ENCODE measurements at regions not wholly inside any gene's neighbourhood (a gene's known extent, or its start where the extent isn't known, plus 50 kb on each side); places are given as distances from the start of the nearest gene placed in this dataset.

GRCh38 chr10:4506095-4506494 is 319.9 kb upstream of the AKR1E2 start:
- no peaks in the 10 kb centered on the region for H3K9me3 Mint-ChIP-seq
- ChIA-PET POLR2A (no interaction called here), CTCF (no interaction called here)
- no peak overlapping the region for H3K4me3 Mint-ChIP-seq
- no peaks in the 10 kb centered on the region for H3K27me3 Mint-ChIP-seq (ENCODE audit: low read depth)
- DNase-seq (ENCODE audit: low spot score) (no peak), ATAC-seq (no peak)
- H3K4me1 Mint-ChIP-seq = 0 out of 2 replicates have a peak, but pooled peaks cover 5% of the 10 kb centered on the region
- no peaks in the 10 kb centered on the region for H3K36me3 Mint-ChIP-seq
- TF ChIP-seq TP53 (CRISPR knock-in tag; IDR thresholded peaks at IDR 0.05) (no peak), ZBTB21 (CRISPR knock-in tag; IDR thresholded peaks at IDR 0.05; ENCODE audit: borderline replicate concordance) (no peak), ZNF219 (CRISPR knock-in tag; IDR thresholded peaks at IDR 0.05; ENCODE audit: borderline replicate concordance) (no peak), MXD4 (CRISPR knock-in tag; IDR thresholded peaks at IDR 0.05; ENCODE audit: borderline replicate concordance) (no peak), EMX1 (CRISPR knock-in tag; IDR thresholded peaks at IDR 0.05) (no peak)
- H3K27ac Mint-ChIP-seq = no peak overlapping the region

DNA sequence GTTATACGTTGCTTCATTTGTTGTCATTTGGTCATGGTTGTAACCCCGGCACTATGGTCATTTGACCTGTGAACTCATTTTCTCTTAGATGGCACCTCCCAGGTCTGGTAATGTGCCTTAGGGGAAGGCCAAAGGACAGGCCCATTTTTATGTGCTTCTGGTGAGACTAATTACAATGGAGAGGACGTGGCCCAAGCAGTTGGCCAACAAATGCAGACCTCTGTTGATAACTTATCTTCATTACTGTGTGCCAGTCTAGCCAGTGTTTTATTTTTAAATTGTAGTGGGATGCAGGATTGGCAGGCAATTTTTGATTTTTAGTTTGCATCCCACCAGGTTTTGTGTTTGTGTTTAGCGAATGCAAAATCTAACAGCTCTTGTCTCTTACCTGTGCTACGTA is 321.5 kb upstream of the AKR1E2 start:
- no peaks in the 10 kb centered on the region for H3K27me3 Mint-ChIP-seq (ENCODE audit: low read depth)
- no peaks in the 10 kb centered on the region for H3K9me3 Mint-ChIP-seq
- ChIA-PET POLR2A (no interaction called here), CTCF (no interaction called here)
- no peak overlapping the region for H3K27ac Mint-ChIP-seq
- ATAC-seq = no peak
- DNase-seq (ENCODE audit: low spot score) = no peak
- TF ChIP-seq ZNF396 (CRISPR knock-in tag; IDR thresholded peaks at IDR 0.05; ENCODE audit: borderline replicate concordance) (no peak), JUN (CRISPR knock-in tag; IDR thresholded peaks at IDR 0.05) (no peak), FOXJ3 (CRISPR knock-in tag; IDR thresholded peaks at IDR 0.05; ENCODE audit: borderline replicate concordance) (no peak), FOXK1 (CRISPR knock-in tag; IDR thresholded peaks at IDR 0.05) (no peak), ZNF416 (CRISPR knock-in tag; IDR thresholded peaks at IDR 0.05) (no peak), RORB (CRISPR knock-in tag; IDR thresholded peaks at IDR 0.05) (no peak), ETV6 (CRISPR knock-in tag; IDR thresholded peaks at IDR 0.05) (no peak)
- TF ChIP-seq, protein P1, sequence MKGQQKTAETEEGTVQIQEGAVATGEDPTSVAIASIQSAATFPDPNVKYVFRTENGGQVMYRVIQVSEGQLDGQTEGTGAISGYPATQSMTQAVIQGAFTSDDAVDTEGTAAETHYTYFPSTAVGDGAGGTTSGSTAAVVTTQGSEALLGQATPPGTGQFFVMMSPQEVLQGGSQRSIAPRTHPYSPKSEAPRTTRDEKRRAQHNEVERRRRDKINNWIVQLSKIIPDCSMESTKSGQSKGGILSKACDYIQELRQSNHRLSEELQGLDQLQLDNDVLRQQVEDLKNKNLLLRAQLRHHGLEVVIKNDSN (CRISPR knock-in tag; IDR thresholded peaks at IDR 0.05) = no peak
- TF ChIP-seq, protein P2, sequence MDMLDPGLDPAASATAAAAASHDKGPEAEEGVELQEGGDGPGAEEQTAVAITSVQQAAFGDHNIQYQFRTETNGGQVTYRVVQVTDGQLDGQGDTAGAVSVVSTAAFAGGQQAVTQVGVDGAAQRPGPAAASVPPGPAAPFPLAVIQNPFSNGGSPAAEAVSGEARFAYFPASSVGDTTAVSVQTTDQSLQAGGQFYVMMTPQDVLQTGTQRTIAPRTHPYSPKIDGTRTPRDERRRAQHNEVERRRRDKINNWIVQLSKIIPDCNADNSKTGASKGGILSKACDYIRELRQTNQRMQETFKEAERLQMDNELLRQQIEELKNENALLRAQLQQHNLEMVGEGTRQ (CRISPR knock-in tag; IDR thresholded peaks at IDR 0.05) = no peak
- TF ChIP-seq, protein P3, sequence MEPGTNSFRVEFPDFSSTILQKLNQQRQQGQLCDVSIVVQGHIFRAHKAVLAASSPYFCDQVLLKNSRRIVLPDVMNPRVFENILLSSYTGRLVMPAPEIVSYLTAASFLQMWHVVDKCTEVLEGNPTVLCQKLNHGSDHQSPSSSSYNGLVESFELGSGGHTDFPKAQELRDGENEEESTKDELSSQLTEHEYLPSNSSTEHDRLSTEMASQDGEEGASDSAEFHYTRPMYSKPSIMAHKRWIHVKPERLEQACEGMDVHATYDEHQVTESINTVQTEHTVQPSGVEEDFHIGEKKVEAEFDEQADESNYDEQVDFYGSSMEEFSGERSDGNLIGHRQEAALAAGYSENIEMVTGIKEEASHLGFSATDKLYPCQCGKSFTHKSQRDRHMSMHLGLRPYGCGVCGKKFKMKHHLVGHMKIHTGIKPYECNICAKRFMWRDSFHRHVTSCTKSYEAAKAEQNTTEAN (CRISPR knock-in tag; IDR thresholded peaks at IDR 0.05) = no peak
- H3K4me3 Mint-ChIP-seq = no peak overlapping the region
- H3K4me1 Mint-ChIP-seq = 0 out of 2 replicates have a peak, but pooled peaks cover 7% of the 10 kb centered on the region
- H3K36me3 Mint-ChIP-seq = no peaks in the 10 kb centered on the region

DNA sequence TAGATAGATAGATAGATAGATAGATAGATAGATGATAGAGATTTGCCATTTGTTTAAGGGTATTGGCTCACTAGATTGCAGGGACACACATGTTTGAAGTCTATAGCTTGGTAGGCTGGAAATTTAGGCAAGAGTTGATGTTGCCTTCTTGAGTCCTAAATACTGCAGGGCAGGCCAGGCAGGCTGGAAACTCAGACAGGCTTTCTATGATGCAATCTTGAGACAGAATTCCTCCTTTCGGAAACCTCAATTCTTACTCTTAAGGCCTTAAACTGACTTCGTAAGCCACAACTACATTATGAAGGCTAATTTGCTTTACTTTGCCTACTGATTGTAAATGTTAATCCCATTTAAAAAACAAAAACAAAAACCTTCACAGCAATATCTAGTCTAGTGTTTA is 322.9 kb upstream of the AKR1E2 start:
- H3K9me3 Mint-ChIP-seq = no peaks in the 10 kb centered on the region
- POLR2A ChIA-PET = no interaction called here
- CTCF ChIA-PET = no interaction called here
- peak; percentile 41; the same call in 1 of the 2 replicates for ATAC-seq
- TF ChIP-seq ZMAT4 (CRISPR knock-in tag; IDR thresholded peaks at IDR 0.05) (no peak), ZNF281 (CRISPR knock-in tag; IDR thresholded peaks at IDR 0.05) (no peak), MYBL2 (CRISPR knock-in tag; IDR thresholded peaks at IDR 0.05) (no peak)
- no peak overlapping the region for H3K4me3 Mint-ChIP-seq
- 0 out of 2 replicates have a peak, but pooled peaks cover 7% of the 10 kb centered on the region for H3K4me1 Mint-ChIP-seq
- no peaks in the 10 kb centered on the region for H3K27me3 Mint-ChIP-seq (ENCODE audit: low read depth)
- DNase-seq (ENCODE audit: low spot score) = no peak
- no peak overlapping the region for H3K27ac Mint-ChIP-seq
- no peaks in the 10 kb centered on the region for H3K36me3 Mint-ChIP-seq
